ENCODE measurements at regions not wholly inside any gene's neighbourhood (a gene's known extent, or its start where the extent isn't known, plus 50 kb on each side); places are given as distances from the start of the nearest gene placed in this dataset.

DNA sequence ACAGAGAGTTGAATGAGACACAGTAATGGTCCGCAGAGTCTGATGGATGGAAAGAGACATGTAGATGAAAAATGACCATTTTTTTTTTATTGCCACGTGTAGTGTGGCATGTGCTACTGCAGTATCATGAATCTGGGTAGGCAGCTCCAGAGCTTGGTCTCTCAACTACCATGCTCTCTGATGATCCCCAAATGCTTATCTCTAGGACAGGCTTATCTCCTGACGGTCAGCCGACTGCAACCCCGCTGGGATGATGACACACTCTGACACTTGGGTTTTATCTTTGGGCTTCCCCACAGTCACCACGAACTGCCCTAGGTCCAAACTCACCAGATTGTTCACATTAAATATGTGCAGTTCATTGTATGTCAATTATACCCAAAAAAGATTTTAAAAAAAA, 239.7 kb downstream of the QDPR start:
- CTCF ChIA-PET, result no interaction called here
- H4K20me1 ChIP-seq (ENCODE audit: insufficient read depth), result no peaks in the 10 kb centered on the region
- no peak overlapping the region for H3K27ac ChIP-seq
- POLR2A ChIA-PET (ENCODE audit: unreplicated experiment), result no interaction called here
- no peaks in the 10 kb centered on the region for H3K36me3 ChIP-seq (ENCODE audit: low read depth)
- no peaks in the 10 kb centered on the region for H3K4me1 ChIP-seq (replicated peaks; ENCODE audit: insufficient read depth)
- no peaks in the 10 kb centered on the region for H3F3A ChIP-seq (ENCODE audit: insufficient read depth, low read depth)
- no peak overlapping the region for H2AFZ ChIP-seq
- 0 out of 2 replicates have a peak, but pooled peaks cover 15% of the 10 kb centered on the region for H3K27me3 ChIP-seq (ENCODE audit: insufficient read depth, low read depth)
- no peaks in the 10 kb centered on the region for H3K79me2 ChIP-seq (ENCODE audit: low read depth)
- no peak overlapping the region for H3K4me3 ChIP-seq
- TF ChIP-seq, protein P1, sequence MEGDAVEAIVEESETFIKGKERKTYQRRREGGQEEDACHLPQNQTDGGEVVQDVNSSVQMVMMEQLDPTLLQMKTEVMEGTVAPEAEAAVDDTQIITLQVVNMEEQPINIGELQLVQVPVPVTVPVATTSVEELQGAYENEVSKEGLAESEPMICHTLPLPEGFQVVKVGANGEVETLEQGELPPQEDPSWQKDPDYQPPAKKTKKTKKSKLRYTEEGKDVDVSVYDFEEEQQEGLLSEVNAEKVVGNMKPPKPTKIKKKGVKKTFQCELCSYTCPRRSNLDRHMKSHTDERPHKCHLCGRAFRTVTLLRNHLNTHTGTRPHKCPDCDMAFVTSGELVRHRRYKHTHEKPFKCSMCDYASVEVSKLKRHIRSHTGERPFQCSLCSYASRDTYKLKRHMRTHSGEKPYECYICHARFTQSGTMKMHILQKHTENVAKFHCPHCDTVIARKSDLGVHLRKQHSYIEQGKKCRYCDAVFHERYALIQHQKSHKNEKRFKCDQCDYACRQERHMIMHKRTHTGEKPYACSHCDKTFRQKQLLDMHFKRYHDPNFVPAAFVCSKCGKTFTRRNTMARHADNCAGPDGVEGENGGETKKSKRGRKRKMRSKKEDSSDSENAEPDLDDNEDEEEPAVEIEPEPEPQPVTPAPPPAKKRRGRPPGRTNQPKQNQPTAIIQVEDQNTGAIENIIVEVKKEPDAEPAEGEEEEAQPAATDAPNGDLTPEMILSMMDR (conservative IDR thresholded peaks at IDR 0.05), result no peak
- no peak for TF ChIP-seq EZH2 (IDR thresholded peaks at IDR 0.05; ENCODE audit: low read depth)
- no peaks in the 10 kb centered on the region for H3K9me3 ChIP-seq (ENCODE audit: insufficient read depth, low read depth)
- intact Hi-C loops (cut with micrococcal nuclease; ENCODE audit: unreplicated experiment), result no loop called here
- no peak for DNase-seq
- H3K4me2 ChIP-seq, result no peak overlapping the region
- BruUV-seq (replicated peaks), result no TSS peak
- no peaks in the 10 kb centered on the region for H3K9me2 ChIP-seq (ENCODE audit: insufficient read depth)

DNA sequence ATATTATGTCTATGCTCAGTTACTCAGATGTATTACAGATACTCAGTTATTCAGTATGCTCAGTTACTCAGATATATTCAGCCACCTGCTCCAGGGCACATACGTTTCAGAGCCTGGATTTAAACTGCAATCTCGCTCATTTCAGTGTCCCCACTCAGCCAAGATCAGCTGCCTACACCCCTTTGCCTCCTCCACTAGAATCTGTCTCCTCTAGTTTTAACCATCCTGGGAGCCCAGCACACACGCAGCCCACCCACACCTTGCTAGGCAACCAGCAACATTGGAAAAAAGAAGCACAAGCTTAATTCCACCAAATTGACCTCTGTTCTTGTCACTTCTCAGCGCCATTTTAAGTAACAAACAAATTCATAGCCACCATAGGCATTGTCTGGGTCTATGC, 246.2 kb downstream of the QDPR start:
- Histone ChIP-seq H3F3A (ENCODE audit: insufficient read depth, low read depth) (no peaks in the 10 kb centered on the region), H3K79me2 (ENCODE audit: low read depth) (no peaks in the 10 kb centered on the region), H3K4me2 (no peak overlapping the region), H4K20me1 (ENCODE audit: insufficient read depth) (no peaks in the 10 kb centered on the region), H3K9me3 (ENCODE audit: insufficient read depth, low read depth) (no peaks in the 10 kb centered on the region), H3K4me1 (replicated peaks; ENCODE audit: insufficient read depth) (no peaks in the 10 kb centered on the region), H3K9me2 (ENCODE audit: insufficient read depth) (no peaks in the 10 kb centered on the region), H3K27me3 (ENCODE audit: insufficient read depth, low read depth) (0 out of 2 replicates have a peak, but pooled peaks cover 15% of the 10 kb centered on the region), H3K27ac (no peak overlapping the region), H2AFZ (no peak overlapping the region), H3K4me3 (no peak overlapping the region), H3K36me3 (ENCODE audit: low read depth) (no peaks in the 10 kb centered on the region)
- intact Hi-C loops (cut with micrococcal nuclease; ENCODE audit: unreplicated experiment), result no loop called here
- ChIA-PET CTCF (no interaction called here), POLR2A (ENCODE audit: unreplicated experiment) (no interaction called here)
- TF ChIP-seq EZH2 (IDR thresholded peaks at IDR 0.05; ENCODE audit: low read depth), result no peak
- TF ChIP-seq, protein P1 (conservative IDR thresholded peaks at IDR 0.05), result no peak
- BruUV-seq (replicated peaks), result no TSS peak
- DNase-seq, result no peak

DNA sequence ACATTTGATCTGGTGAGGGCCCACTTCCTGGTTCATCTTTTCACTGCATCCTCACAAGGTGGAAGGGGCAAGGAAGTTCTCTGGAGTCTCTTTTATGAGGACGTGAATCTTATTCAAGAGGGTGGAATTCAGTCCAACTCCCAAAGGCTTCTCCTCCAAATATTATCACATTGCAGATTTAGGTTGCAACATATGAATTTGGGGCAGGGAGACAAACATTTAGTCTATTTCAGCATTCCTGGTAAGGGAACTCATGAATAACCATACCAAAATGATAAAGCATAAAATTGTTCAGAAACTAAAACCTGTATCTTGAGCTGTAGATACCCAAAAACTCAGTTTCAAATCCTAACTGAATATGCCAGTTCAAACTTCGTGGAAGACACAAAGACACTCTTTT, 246.8 kb downstream of the QDPR start:
- H3K36me3 ChIP-seq (ENCODE audit: low read depth), result no peaks in the 10 kb centered on the region
- no peak overlapping the region for H2AFZ ChIP-seq
- no peak overlapping the region for H3K4me3 ChIP-seq
- intact Hi-C loops (cut with micrococcal nuclease; ENCODE audit: unreplicated experiment), result no loop called here
- H3K27me3 ChIP-seq (ENCODE audit: insufficient read depth, low read depth), result 0 out of 2 replicates have a peak, but pooled peaks cover 12% of the 10 kb centered on the region
- no TSS peak for BruUV-seq (replicated peaks)
- H3K9me3 ChIP-seq (ENCODE audit: insufficient read depth, low read depth), result no peaks in the 10 kb centered on the region
- no peak overlapping the region for H3K4me2 ChIP-seq
- H4K20me1 ChIP-seq (ENCODE audit: insufficient read depth), result no peaks in the 10 kb centered on the region
- no peak for DNase-seq
- no peaks in the 10 kb centered on the region for H3K79me2 ChIP-seq (ENCODE audit: low read depth)
- TF ChIP-seq EZH2 (IDR thresholded peaks at IDR 0.05; ENCODE audit: low read depth), result no peak
- TF ChIP-seq, protein P1 (conservative IDR thresholded peaks at IDR 0.05), result no peak
- H3K27ac ChIP-seq, result no peak overlapping the region
- POLR2A ChIA-PET (ENCODE audit: unreplicated experiment), result no interaction called here
- H3K9me2 ChIP-seq (ENCODE audit: insufficient read depth), result no peaks in the 10 kb centered on the region
- no peaks in the 10 kb centered on the region for H3K4me1 ChIP-seq (replicated peaks; ENCODE audit: insufficient read depth)
- no peaks in the 10 kb centered on the region for H3F3A ChIP-seq (ENCODE audit: insufficient read depth, low read depth)
- CTCF ChIA-PET, result no interaction called here
